A549 (cell line): ENCODE measurements at regions not wholly inside any gene's neighbourhood (a gene's known extent, or its start where the extent isn't known, plus 50 kb on each side); places are given as distances from the start of the nearest gene placed in this dataset.

Source experiments
- ATAC-seq, 2 experiments: fragments of 200-7000 bp in 1 of 2; fragments of >200 bp in 1 of 2; cut with Nextera tagmentation in 1 of 2; cut with Tn5 transposase in 1 of 2; 3 replicates each; pipeline versions ENCODE4 v1.8.0 to v1.9.1; 2018 to 2020; ENCODE audit warnings: mild to moderate bottlenecking in 1 of 2, moderate library complexity in 1 of 2
- CTCF ChIA-PET: fragments of 300-600 bp; sonication (Branson Sonifier 250); formaldehyde crosslinking; extraction: SDS; loops from one replicate; lab custom pipeline; 2021; ENCODE audit warnings: antibody characterized with exemption, inconsistent platforms; lab: Yijun Ruan, JAX
- POLR2A ChIA-PET: fragments of 350-600 bp; formaldehyde crosslinking; extraction: SDS; loops from one replicate; lab custom pipeline; 2021; ENCODE audit warnings: antibody characterized with exemption, inconsistent platforms; lab: Yijun Ruan, JAX
- DNase-seq, 2 experiments: peaks; one replicate each; pipeline versions ENCODE4 v3.0.0 to v3.0.0-alpha.2; 2011 to 2016; ENCODE audit warnings: low read depth in 1 of 2, low spot score in 1 of 2
- FAIRE-seq: peaks from 2 replicates; lab custom pipeline; 2011; peaks lifted over from hg19 to GRCh38; lab: Jason Lieb, UNC
- H3K27ac ChIP-seq, 2 experiments: fragments of >200 bp; sonication (Bioruptor Twin); formaldehyde crosslinking; 3 replicates each; pipeline ENCODE4 v1.5.1; 2016 to 2017
- H3K4me1 ChIP-seq: fragments of >200 bp; sonication (Bioruptor Twin); formaldehyde crosslinking; 3 replicates; pipeline ENCODE4 v1.6.1; 2016
- H3K4me2 ChIP-seq: fragments of >200 bp; sonication (Bioruptor Twin); formaldehyde crosslinking; 3 replicates; pipeline ENCODE4 v1.6.1; 2016
- H3K4me3 ChIP-seq: fragments of >200 bp; sonication (Bioruptor Twin); formaldehyde crosslinking; 3 replicates; pipeline ENCODE4 v1.5.1; 2016
- H3K9me3 ChIP-seq: fragments of >200 bp; sonication (Bioruptor Twin); formaldehyde crosslinking; 3 replicates; pipeline ENCODE4 v1.6.1; 2016
- ATOH8 ChIP-seq: fragments of 250-450 bp; sonication (Bioruptor Pico); IDR thresholded peaks from 2 replicates; pipeline ENCODE4 v1.5.0; 2020; ENCODE audit warnings: low read depth, mild to moderate bottlenecking, moderate library complexity
- CBX2 ChIP-seq: fragments of 200-600 bp; sonication (generic); IDR thresholded peaks from 2 replicates; pipeline ENCODE4 v1.6.1; 2016; ENCODE audit warnings: low read depth, mild to moderate bottlenecking, borderline replicate concordance
- CBX8 ChIP-seq: fragments of 200-600 bp; sonication (generic); IDR thresholded peaks from 2 replicates; pipeline ENCODE4 v1.6.1; 2016
- CTCF ChIP-seq: fragments of >200 bp; sonication (Bioruptor Twin); formaldehyde crosslinking; IDR thresholded peaks from 3 replicates; pipeline ENCODE4 v1.5.1; 2016
- EHF ChIP-seq: fragments of 250-450 bp; sonication (Bioruptor Pico); IDR thresholded peaks from 2 replicates; pipeline ENCODE4 v1.5.0; 2020; ENCODE audit warnings: mild to moderate bottlenecking
- EHMT2 ChIP-seq: fragments of 200-600 bp; sonication (generic); IDR thresholded peaks from 2 replicates; pipeline ENCODE4 v1.6.1; 2016; ENCODE audit warnings: antibody characterized with exemption, low read depth, mild to moderate bottlenecking, moderate library complexity
- EP300 ChIP-seq, 2 experiments: fragments of >200 bp; sonication (Bioruptor Twin); formaldehyde crosslinking; IDR thresholded peaks; 2 replicates in 1 of 2; 3 replicates in 1 of 2; pipeline ENCODE4 v1.6.1; 2016 to 2017
- ESRRA ChIP-seq: fragments of 150-350 bp; IDR thresholded peaks from 2 replicates; pipeline ENCODE4 v1.6.1; 2014; ENCODE audit warnings: mild to moderate bottlenecking, low read length, borderline replicate concordance
- FOSL2 ChIP-seq, 2 experiments: fragments of 450-650 bp in 1 of 2; fragments of >200 bp in 1 of 2; sonication (Bioruptor Twin) in 1 of 2; formaldehyde crosslinking; IDR thresholded peaks; 2 replicates each; pipeline versions ENCODE4 v1.5.0 to v1.6.1; 2016 to 2020; ENCODE audit warnings: mild to moderate bottlenecking in 1 of 2, moderate library complexity in 1 of 2
- HDAC2 ChIP-seq: fragments of 200-600 bp; sonication (generic); IDR thresholded peaks from 2 replicates; pipeline ENCODE4 v1.6.1; 2016
- JUN ChIP-seq, 2 experiments: fragments of >200 bp; sonication (Bioruptor Twin); formaldehyde crosslinking; IDR thresholded peaks; 2 replicates in 1 of 2; 3 replicates in 1 of 2; pipeline ENCODE4 v1.6.1; 2016 to 2017
- MAX ChIP-seq: IDR thresholded peaks from 2 replicates; pipeline ENCODE4 v1.6.1; 2012
- MAZ ChIP-seq: fragments of 150-350 bp; IDR thresholded peaks from 2 replicates; pipeline ENCODE4 v1.6.1; 2014; ENCODE audit warnings: antibody characterized with exemption, low read depth, low read length, borderline replicate concordance
- MYC ChIP-seq: IDR thresholded peaks from 2 replicates; pipeline ENCODE4 v1.6.1; 2012; ENCODE audit warnings: mild to moderate bottlenecking, inconsistent platforms, low read length, improper control_type of control experiment, borderline replicate concordance
- NPAS2 ChIP-seq: fragments of 250-450 bp; sonication (Bioruptor Pico); IDR thresholded peaks from 2 replicates; pipeline ENCODE4 v1.8.0; 2022; ENCODE audit warnings: mild to moderate bottlenecking, moderate library complexity, borderline replicate concordance
- POLR2AphosphoS2 ChIP-seq: conservative IDR thresholded peaks from 2 replicates; pipeline ENCODE4 v1.6.1; 2012; ENCODE audit warnings: low read length, improper control_type of control experiment, inconsistent platforms
- RARB ChIP-seq: fragments of 250-450 bp; sonication (Bioruptor Pico); IDR thresholded peaks from 2 replicates; pipeline ENCODE4 v1.8.0; 2021; ENCODE audit warnings: mild to moderate bottlenecking, moderate library complexity
- RCOR1 ChIP-seq: fragments of 150-350 bp; IDR thresholded peaks from 2 replicates; pipeline ENCODE4 v1.6.1; 2014; ENCODE audit warnings: antibody characterized with exemption, low read length, low read depth
- REST ChIP-seq: fragments of 200-600 bp; sonication (generic); IDR thresholded peaks from 2 replicates; pipeline ENCODE4 v1.6.1; 2016; ENCODE audit warnings: antibody characterized with exemption, mild to moderate bottlenecking, moderate library complexity
- SMC3 ChIP-seq: fragments of >200 bp; sonication (Bioruptor Twin); formaldehyde crosslinking; IDR thresholded peaks from 3 replicates; pipeline ENCODE4 v1.6.1; 2018; ENCODE audit warnings: inconsistent platforms
- ZC3H11A ChIP-seq: fragments of 450-650 bp; IDR thresholded peaks from 2 replicates; pipeline ENCODE4 v1.6.1; 2014; ENCODE audit warnings: antibody characterized with exemption, mild to moderate bottlenecking
- ZSCAN20 ChIP-seq: fragments of 250-450 bp; sonication (Bioruptor Pico); IDR thresholded peaks from 2 replicates; pipeline ENCODE4 v1.8.0; 2022; ENCODE audit warnings: mild to moderate bottlenecking, moderate library complexity
- WGBS: methylation state at CpG from one replicate; pipeline ENCODE4 v1.1.6; 2017; ENCODE audit errors: missing lambda C conversion rate; 5-methylcytosine and 5-hydroxymethylcytosine counted together

DNA sequence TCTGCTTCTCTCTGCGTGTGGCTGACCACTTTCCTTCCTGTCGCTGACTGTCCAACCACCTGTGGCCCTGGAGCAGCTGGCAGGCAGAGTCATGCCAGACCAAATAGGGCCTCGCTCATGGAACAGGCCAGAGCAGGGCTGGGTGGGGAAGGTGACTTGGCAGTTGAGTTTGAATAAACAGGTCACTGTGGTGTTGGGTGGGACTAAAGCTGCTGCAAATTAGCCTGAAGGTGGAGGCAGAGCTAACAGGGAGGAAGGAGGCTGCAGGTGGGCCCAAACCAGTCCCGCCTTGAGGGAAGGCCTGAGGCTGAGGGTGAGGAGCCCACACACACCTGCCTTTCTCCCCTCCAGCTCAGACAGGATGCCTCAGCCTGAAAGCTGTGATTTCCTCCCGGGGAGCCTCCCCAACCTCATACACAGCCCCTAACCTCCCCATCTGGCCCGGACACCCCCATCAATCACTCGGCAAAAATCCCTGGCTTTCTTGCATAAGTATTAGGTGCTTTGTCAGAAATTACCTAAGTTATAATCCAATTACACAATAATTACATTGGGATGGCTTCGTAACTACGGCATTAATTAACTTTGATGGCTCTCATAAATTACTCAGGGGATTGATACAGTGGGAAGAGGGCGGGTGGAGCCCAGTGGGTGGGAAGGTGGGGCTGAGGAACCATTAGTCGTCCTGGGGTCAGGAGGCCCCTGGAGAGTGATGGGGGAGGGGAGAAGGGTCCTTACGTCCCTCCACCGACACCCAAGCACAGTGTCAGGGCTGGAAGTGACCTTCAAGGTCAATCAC is 97.7 kb upstream of the PCBD1 start:
- DNase-seq (no peak), ATAC-seq (no peak), FAIRE-seq (no peak)
- POLR2A ChIA-PET: no interaction called here
- WGBS: 76% methylated on average over 13 of the region's 13 CpGs
- H3K4me2 ChIP-seq: no peak overlapping the region
- H3K9me3 ChIP-seq: no peaks in the 10 kb centered on the region
- CTCF ChIA-PET: interaction anchor here (3.2 kb wide), 1 partner anchor 61 kb away, joined by 12 read pairs; no protein-coding TSS in a partner anchor
- TF ChIP-seq MYC (no peak), EP300 (IDR thresholded peaks at IDR 0.05) (no peak), ESRRA (no peak), ZC3H11A (no peak), SMC3 (no peak), CBX2 (no peak), POLR2AphosphoS2 (no peak), RCOR1 (no peak), RARB (CRISPR knock-in tag) (no peak), FOSL2 (IDR thresholded peaks at IDR 0.05) (no peak), FOSL2 (CRISPR knock-in tag; IDR thresholded peaks at IDR 0.05) (no peak), JUN (IDR thresholded peaks at IDR 0.05) (no peak), ZSCAN20 (CRISPR knock-in tag) (no peak), CTCF (no peak), EHMT2 (no peak)
- no peaks in the 10 kb centered on the region for H3K4me1 ChIP-seq
- no peak overlapping the region for H3K27ac ChIP-seq
- H3K4me3 ChIP-seq: no peak overlapping the region

DNA sequence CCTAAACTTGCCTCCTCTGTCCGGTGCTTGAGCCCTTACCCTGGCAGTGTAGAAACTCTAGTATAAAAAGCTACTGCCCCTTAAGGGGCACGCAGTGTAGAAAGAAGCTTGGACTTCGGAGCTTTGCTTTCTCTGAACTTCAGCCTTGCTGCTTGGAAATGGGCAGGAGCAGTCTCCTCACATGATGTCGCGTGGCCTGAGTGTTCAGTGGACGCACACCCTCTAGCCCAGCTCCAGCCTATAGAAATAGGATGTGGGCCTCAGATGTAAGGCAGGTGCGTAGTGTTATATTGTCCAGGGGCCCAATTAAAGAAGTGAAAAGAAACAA is 98.2 kb upstream of the PCBD1 start:
- ChIA-PET CTCF (interaction anchor here (3.2 kb wide), 1 partner anchor 62 kb away, joined by 12 read pairs; no protein-coding TSS in a partner anchor), POLR2A (no interaction called here)
- no peak for ATAC-seq
- 82% methylated on average over 7 of the region's 7 CpGs for WGBS
- no peak for DNase-seq
- TF ChIP-seq ESRRA: no peak
- no peak for TF ChIP-seq MAZ
- TF ChIP-seq SMC3: no peak
- TF ChIP-seq HDAC2: no peak
- no peak for TF ChIP-seq EHF (CRISPR knock-in tag)
- no peak for TF ChIP-seq REST
- no peak for TF ChIP-seq ATOH8 (CRISPR knock-in tag)
- no peak for TF ChIP-seq EHMT2
- TF ChIP-seq MAX: no peak
- no peak for TF ChIP-seq CBX8
- TF ChIP-seq FOSL2 (IDR thresholded peaks at IDR 0.05): no peak
- TF ChIP-seq FOSL2 (CRISPR knock-in tag; IDR thresholded peaks at IDR 0.05): no peak
- TF ChIP-seq NPAS2 (CRISPR knock-in tag): no peak
- Histone ChIP-seq H3K4me1 (no peaks in the 10 kb centered on the region), H3K27ac (no peak overlapping the region), H3K9me3 (no peaks in the 10 kb centered on the region), H3K4me3 (no peak overlapping the region), H3K4me2 (no peak overlapping the region)
- no peak for FAIRE-seq
